GM23248 (cell line): ENCODE measurements at regions not wholly inside any gene's neighbourhood (a gene's known extent, or its start where the extent isn't known, plus 50 kb on each side); places are given as distances from the start of the nearest gene placed in this dataset.

ENCODE experiments used
- DNase-seq: peaks from one replicate; pipeline ENCODE4 v3.0.0-alpha.2; 2015
- H2AFZ ChIP-seq: fragments of 200-600 bp; sonication (generic); 2 replicates; pipeline ENCODE4 v1.6.1; 2016; ENCODE audit warnings: antibody characterized with exemption
- H3F3A ChIP-seq: fragments of 200-600 bp; sonication (generic); 2 replicates; pipeline ENCODE4 v1.6.1; 2016; ENCODE audit warnings: mild to moderate bottlenecking, antibody characterized with exemption, mixed run types; ENCODE audit not compliant: insufficient read depth
- H3K27ac ChIP-seq: fragments of 200-600 bp; sonication (generic); 2 replicates; pipeline ENCODE4 v1.5.1; 2016; ENCODE audit warnings: mild to moderate bottlenecking
- H3K27me3 ChIP-seq: fragments of 200-600 bp; sonication (generic); replicated peaks from 2 replicates; pipeline ENCODE4 v1.6.1; 2016; ENCODE audit warnings: mild to moderate bottlenecking; ENCODE audit not compliant: insufficient read depth
- H3K36me3 ChIP-seq: fragments of 200-600 bp; sonication (generic); 2 replicates; pipeline ENCODE4 v1.6.1; 2016; ENCODE audit warnings: low read depth, mild to moderate bottlenecking
- H3K4me1 ChIP-seq: fragments of 200-600 bp; sonication (generic); 2 replicates; pipeline ENCODE4 v1.6.1; 2016; ENCODE audit warnings: mild to moderate bottlenecking; ENCODE audit not compliant: insufficient read depth
- H3K4me2 ChIP-seq: fragments of 200-600 bp; sonication (generic); one replicate; pipeline ENCODE4 v1.6.1; 2016; ENCODE audit warnings: mild to moderate bottlenecking; ENCODE audit not compliant: unreplicated experiment
- H3K4me3 ChIP-seq: fragments of 200-600 bp; sonication (generic); 2 replicates; pipeline ENCODE4 v1.5.1; 2016; ENCODE audit warnings: mild to moderate bottlenecking
- H3K79me2 ChIP-seq: fragments of 200-600 bp; sonication (generic); 2 replicates; pipeline ENCODE4 v1.6.1; 2016; ENCODE audit warnings: mild to moderate bottlenecking; ENCODE audit not compliant: insufficient read depth
- H3K9ac ChIP-seq: fragments of 200-600 bp; sonication (generic); 2 replicates; pipeline ENCODE4 v1.6.1; 2016; ENCODE audit warnings: mild to moderate bottlenecking
- H3K9me2 ChIP-seq: fragments of 200-600 bp; sonication (generic); 2 replicates; pipeline ENCODE4 v1.6.1; 2016; ENCODE audit warnings: mixed run types, mild to moderate bottlenecking, moderate library complexity; ENCODE audit not compliant: insufficient read depth
- H3K9me3 ChIP-seq: fragments of 200-600 bp; sonication (generic); one replicate; pipeline ENCODE4 v1.6.1; 2017; ENCODE audit warnings: low read depth
- H4K20me1 ChIP-seq: fragments of 200-600 bp; sonication (generic); 2 replicates; pipeline ENCODE4 v1.6.0; 2016; ENCODE audit not compliant: insufficient read depth
- EZH2 ChIP-seq: fragments of 200-600 bp; sonication (generic); IDR thresholded peaks from 2 replicates; pipeline ENCODE4 v1.6.1; 2018; ENCODE audit warnings: antibody characterized with exemption, mild to moderate bottlenecking; ENCODE audit not compliant: insufficient read depth, poor library complexity, severe bottlenecking
- EZH2phosphoT487 ChIP-seq: fragments of 200-600 bp; sonication (generic); IDR thresholded peaks from 2 replicates; pipeline ENCODE4 v1.6.1; 2018; ENCODE audit warnings: antibody characterized with exemption, moderate library complexity, mild to moderate bottlenecking, low read depth; ENCODE audit not compliant: insufficient read depth
- WGBS, 2 experiments: methylation state at CpG; one replicate each; pipeline ENCODE4 v1.1.6; 2015 to 2017; ENCODE audit warnings: low lambda C conversion rate in 2 of 2, low coverage in 1 of 2; ENCODE audit errors: missing lambda C conversion rate in 2 of 2; 5-methylcytosine and 5-hydroxymethylcytosine counted together
- in situ Hi-C: fragments of 300-500 bp; cut with MboI; formaldehyde crosslinking; loops from 2 replicates; pipeline ENCODE4 v1.15.0; 2020

DNA sequence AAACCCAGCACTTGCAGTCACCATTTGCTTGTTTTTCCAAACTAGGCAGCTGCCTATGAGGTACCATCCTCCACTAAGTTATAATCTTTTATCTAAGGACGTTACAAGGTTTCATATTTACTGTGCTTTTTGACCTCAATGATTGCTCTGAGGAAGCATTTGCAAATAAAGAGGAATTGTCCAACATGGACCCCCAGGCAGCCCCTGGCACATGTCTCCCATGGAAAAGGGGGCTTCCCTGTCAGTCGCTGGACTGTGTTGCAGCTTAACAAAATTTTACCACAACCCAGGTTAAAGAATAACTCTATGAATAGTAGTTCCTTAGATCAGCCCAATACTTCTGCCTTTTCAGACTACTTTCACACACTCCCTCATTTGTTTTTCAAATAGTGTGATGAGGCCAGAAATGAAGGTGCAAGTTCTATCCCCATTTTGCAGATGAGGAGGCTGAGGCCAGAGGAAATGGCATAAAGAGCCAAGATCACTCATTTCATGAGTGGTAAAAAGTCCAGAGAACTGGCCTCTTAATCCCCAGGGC, 52.8 kb upstream of the ZPBP start:
- H3K27ac ChIP-seq, result no peak overlapping the region
- TF ChIP-seq EZH2phosphoT487, result no peak
- no peak for TF ChIP-seq EZH2
- no peak for DNase-seq
- no peak overlapping the region for H3K4me3 ChIP-seq
- no peak overlapping the region for H2AFZ ChIP-seq
- H3K9me2 ChIP-seq, result no peaks in the 10 kb centered on the region
- no peaks in the 10 kb centered on the region for H3K36me3 ChIP-seq
- no peaks in the 10 kb centered on the region for H3K4me1 ChIP-seq
- H3F3A ChIP-seq, result no peaks in the 10 kb centered on the region
- H3K9me3 ChIP-seq, result no peaks in the 10 kb centered on the region
- no peak overlapping the region for H3K9ac ChIP-seq
- in situ Hi-C loops, result loop anchor here (25.0 kb wide), 1 partner anchor 1016 kb away; no protein-coding TSS in a partner anchor
- no peaks in the 10 kb centered on the region for H3K79me2 ChIP-seq
- no peaks in the 10 kb centered on the region for H3K27me3 ChIP-seq
- no peak overlapping the region for H3K4me2 ChIP-seq
- no peaks in the 10 kb centered on the region for H4K20me1 ChIP-seq
- WGBS, 2 experiments, result 14 to 24% methylated on average over 2 of the region's 2 CpGs

DNA sequence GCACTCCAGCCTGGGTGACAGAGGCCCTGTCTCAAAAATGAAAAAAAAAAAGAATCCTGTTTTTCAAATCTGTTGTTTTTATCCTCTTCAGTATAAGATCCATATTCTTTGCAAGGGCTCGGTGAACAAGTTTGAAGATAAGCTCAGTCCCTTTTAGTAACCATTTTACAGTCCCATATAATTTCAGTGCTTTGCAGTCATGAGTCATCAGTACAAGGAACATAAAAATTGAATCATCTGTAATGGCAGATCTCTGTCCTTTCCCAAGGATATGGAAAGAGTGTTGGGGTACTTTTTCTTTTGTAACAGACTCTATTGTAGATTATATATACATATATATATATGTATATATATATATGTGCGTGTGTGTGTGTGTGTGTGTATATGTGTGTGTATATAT, 52.2 kb upstream of the ZPBP start:
- Histone ChIP-seq H2AFZ (no peak overlapping the region), H3K4me2 (no peak overlapping the region), H3K9me2 (no peaks in the 10 kb centered on the region), H3K27ac (no peak overlapping the region), H3K9ac (no peak overlapping the region), H3K4me1 (no peaks in the 10 kb centered on the region), H3K4me3 (no peak overlapping the region), H3K27me3 (no peaks in the 10 kb centered on the region), H3F3A (no peaks in the 10 kb centered on the region), H3K9me3 (no peaks in the 10 kb centered on the region), H3K79me2 (no peaks in the 10 kb centered on the region), H4K20me1 (no peaks in the 10 kb centered on the region), H3K36me3 (no peaks in the 10 kb centered on the region)
- TF ChIP-seq EZH2phosphoT487, result no peak
- TF ChIP-seq EZH2, result no peak
- peak; percentile 10 for DNase-seq
- in situ Hi-C loops, result loop anchor here (25.0 kb wide), 1 partner anchor 1017 kb away; no protein-coding TSS in a partner anchor
- 65 to 82% methylated on average over 1 to 2 of the region's 2 CpGs for WGBS, 2 experiments
